Loucy (cell line): ENCODE measurements at regions not wholly inside any gene's neighbourhood (a gene's known extent, or its start where the extent isn't known, plus 50 kb on each side); places are given as distances from the start of the nearest gene placed in this dataset.
"Not testable (repeated sequence)": the region's sequence is repeated elsewhere in the genome, so short reads cannot be mapped to it uniquely, and the experiment has no call there.

ENCODE experiments used
- CTCF ChIP-seq: fragments of 200-600 bp; sonication (generic); conservative IDR thresholded peaks from 2 replicates; pipeline ENCODE4 v1.5.1; 2014; ENCODE audit warnings: mild to moderate bottlenecking, antibody characterized with exemption, low read length
- EZH2phosphoT487 ChIP-seq: fragments of 200-600 bp; IDR thresholded peaks from 2 replicates; pipeline ENCODE4 v1.6.1; 2018; ENCODE audit warnings: antibody characterized with exemption, mild to moderate bottlenecking, moderate library complexity, borderline replicate concordance

DNA sequence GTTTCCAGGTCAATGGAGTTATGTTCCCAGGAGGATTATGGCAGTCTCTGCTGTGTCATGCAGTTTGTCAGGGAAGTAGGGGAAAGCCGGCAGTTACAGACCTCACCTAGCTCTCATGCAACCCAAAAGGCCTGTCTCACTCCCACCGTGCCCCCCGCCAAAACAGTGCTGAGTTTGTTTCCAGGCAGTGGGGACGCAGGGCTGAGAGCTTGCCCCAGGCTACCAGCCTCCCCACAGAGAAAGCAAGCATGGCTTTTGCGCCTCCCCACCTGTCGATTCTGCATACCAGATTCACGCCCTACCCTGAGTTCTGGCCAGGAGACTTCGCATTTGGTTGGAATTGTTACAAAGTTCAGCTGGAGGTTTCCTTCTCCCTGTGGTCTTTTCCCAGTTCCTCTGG is 383.9 kb downstream of the PCDH11X start:
- not testable (repeated sequence) for TF ChIP-seq CTCF, EZH2phosphoT487
